ENCODE measurements at regions not wholly inside any gene's neighbourhood (a gene's known extent, or its start where the extent isn't known, plus 50 kb on each side); places are given as distances from the start of the nearest gene placed in this dataset.

GRCh38 chr20:59462249-59462648 lies 142.1 kb upstream of the PHACTR3 start:
- Histone ChIP-seq H3K4me3 (no peak overlapping the region), H3K9me3 (peaks cover 0 to 5% (median 0%) of the 10 kb centered on the region in 8 donors), H3K27me3 (replicated peaks in 1 of 7) (peaks cover 0 to 19% (median 0%) of the 10 kb centered on the region in 7 donors), H3K36me3 (no peaks in the 10 kb centered on the region), H3K27ac (no peak overlapping the region), H3K4me1 (no peaks in the 10 kb centered on the region)
- no peak for TF ChIP-seq POLR2A (IDR thresholded peaks at IDR 0.05)
- TF ChIP-seq CTCF (IDR thresholded peaks at IDR 0.05 in 8 of 11, conservative IDR thresholded peaks at IDR 0.05 in 3 of 11), result no peak
- TF ChIP-seq POLR2AphosphoS5 (IDR thresholded peaks at IDR 0.05), result no peak
- intact Hi-C loops (cut with DNase I; ENCODE audit: low total_unique reads), result no loop called here
- peak; percentile 35 for DNase-seq
- WGBS, 5 donors, result 71 to 85% (median 79%) methylated on average over 10 of the region's 10 CpGs

- Histone ChIP-seq H3K4me3 (no peak overlapping the region), H3K36me3 (no peaks in the 10 kb centered on the region), H3K9me3 (peaks cover 0 to 5% (median 0%) of the 10 kb centered on the region in 8 donors), H3K27ac (no peak overlapping the region), H3K27me3 (replicated peaks in 1 of 7) (peaks cover 0 to 16% (median 0%) of the 10 kb centered on the region in 7 donors), H3K4me1 (no peaks in the 10 kb centered on the region)
- no peak for TF ChIP-seq POLR2AphosphoS5 (IDR thresholded peaks at IDR 0.05)
- no peak for TF ChIP-seq CTCF (IDR thresholded peaks at IDR 0.05 in 8 of 11, conservative IDR thresholded peaks at IDR 0.05 in 3 of 11)
- no peak for TF ChIP-seq POLR2A (IDR thresholded peaks at IDR 0.05)
- DNase-seq, result peak; percentile 54
- intact Hi-C loops (cut with DNase I; ENCODE audit: low total_unique reads), result no loop called here
- 67 to 78% (median 74%) methylated on average over 1 to 2 of the region's 2 CpGs for WGBS, 5 donors
Observed at GRCh38 chr20:59463541-59463940, 140.8 kb upstream of the PHACTR3 start.

GRCh38 chr20:59466107-59466815 lies 138.1 kb upstream of the PHACTR3 start:
- intact Hi-C loops (cut with DNase I; ENCODE audit: low total_unique reads), result no loop called here
- H3K27ac ChIP-seq, result no peak overlapping the region
- no peak for TF ChIP-seq POLR2AphosphoS5 (IDR thresholded peaks at IDR 0.05)
- TF ChIP-seq POLR2A (IDR thresholded peaks at IDR 0.05), result no peak
- no peak for TF ChIP-seq CTCF (IDR thresholded peaks at IDR 0.05 in 8 of 11, conservative IDR thresholded peaks at IDR 0.05 in 3 of 11)
- H3K4me3 ChIP-seq, result no peak overlapping the region
- peak; percentile 57 for DNase-seq
- no peaks in the 10 kb centered on the region for H3K4me1 ChIP-seq
- peaks cover 0 to 11% (median 0%) of the 10 kb centered on the region in 7 donors for H3K27me3 ChIP-seq (replicated peaks in 1 of 7)
- WGBS, 5 donors, result 87 to 95% (median 93%) methylated on average over 16 of the region's 16 CpGs
- H3K36me3 ChIP-seq, result no peaks in the 10 kb centered on the region
- no peaks in the 10 kb centered on the region for H3K9me3 ChIP-seq

- Histone ChIP-seq H3K27ac (no peak overlapping the region), H3K36me3 (no peaks in the 10 kb centered on the region), H3K4me3 (no peak overlapping the region), H3K27me3 (replicated peaks in 1 of 7) (peaks cover 0 to 12% (median 0%) of the 10 kb centered on the region in 7 donors), H3K4me1 (no peaks in the 10 kb centered on the region), H3K9me3 (no peaks in the 10 kb centered on the region)
- 78 to 91% (median 85%) methylated on average over 5 of the region's 5 CpGs for WGBS, 5 donors
- DNase-seq, result peak; percentile 40
- TF ChIP-seq CTCF (IDR thresholded peaks at IDR 0.05 in 8 of 11, conservative IDR thresholded peaks at IDR 0.05 in 3 of 11) (no peak), POLR2AphosphoS5 (IDR thresholded peaks at IDR 0.05) (no peak), POLR2A (IDR thresholded peaks at IDR 0.05) (no peak)
- intact Hi-C loops (cut with DNase I; ENCODE audit: low total_unique reads), result no loop called here
Observed at GRCh38 chr20:59468831-59469230, 135.5 kb upstream of the PHACTR3 start.
